Sigmoid colon (tissue), 6 donors: ENCODE measurements at regions not wholly inside any gene's neighbourhood (a gene's known extent, or its start where the extent isn't known, plus 50 kb on each side); places are given as distances from the start of the nearest gene placed in this dataset.
"Not testable (repeated sequence)": the region's sequence is repeated elsewhere in the genome, so short reads cannot be mapped to it uniquely, and the experiment has no call there.

Experiments
- DNase-seq: peaks from one replicate; pipeline ENCODE4 v3.0.0-alpha.2; 2019
- H3K27ac ChIP-seq, 4 donors: fragments of 200-600 bp; sonication (generic); one replicate each; pipeline ENCODE4 v1.5.1; 2016 to 2019; ENCODE audit warnings: mild to moderate bottlenecking in 1 of 4
- H3K27me3 ChIP-seq, 3 donors: fragments of 200-600 bp; sonication (generic); one replicate each; pipeline ENCODE4 v1.5.1; 2019; ENCODE audit warnings: mild to moderate bottlenecking in 1 of 3
- H3K36me3 ChIP-seq, 4 donors: fragments of 200-600 bp; sonication (generic); one replicate each; pipeline ENCODE4 v1.5.1; 2016 to 2019
- H3K4me1 ChIP-seq, 4 donors: fragments of 200-600 bp; sonication (generic); one replicate each; pipeline ENCODE4 v1.5.1; 2017 to 2019
- H3K4me3 ChIP-seq, 4 donors: fragments of 200-600 bp; sonication (generic); one replicate each; pipeline ENCODE4 v1.5.1; 2017 to 2019; ENCODE audit warnings: mild to moderate bottlenecking in 2 of 4, moderate library complexity in 1 of 4
- H3K9me3 ChIP-seq, 4 donors: fragments of 200-600 bp in 3 of 4; sonication (generic) in 3 of 4; one replicate each; pipeline versions ENCODE4 v1.5.1 to v1.6.1; 2013 to 2019
- CTCF ChIP-seq, 4 experiments: fragments of 450-650 bp in 3 of 4; fragments of 200-600 bp in 1 of 4; IDR thresholded peaks; one replicate each; pipeline ENCODE4 v1.5.1; 2016 to 2019; ENCODE audit warnings: antibody characterized with exemption in 4 of 4, mild to moderate bottlenecking in 3 of 4, moderate library complexity in 2 of 4
- EP300 ChIP-seq, 4 donors: sonication (generic); formaldehyde crosslinking; IDR thresholded peaks; one replicate each; pipeline ENCODE4 v1.6.1; 2017; ENCODE audit warnings: antibody characterized with exemption in 4 of 4
- POLR2A ChIP-seq, 2 donors: fragments of 450-650 bp; IDR thresholded peaks; one replicate each; pipeline ENCODE4 v1.6.1; 2016; ENCODE audit warnings: antibody characterized with exemption in 2 of 2, mild to moderate bottlenecking in 2 of 2, moderate library complexity in 2 of 2
- POLR2AphosphoS5 ChIP-seq, 4 donors: sonication (generic); formaldehyde crosslinking; IDR thresholded peaks; one replicate each; pipeline ENCODE4 v1.6.1; 2017; ENCODE audit warnings: antibody characterized with exemption in 4 of 4
- WGBS, 2 donors: extraction: QIAGEN DNeasy Blood & Tissue Kit; methylation state at CpG; one replicate each; pipeline ENCODE4 v1.1.7; 2013; 5-methylcytosine and 5-hydroxymethylcytosine counted together
- intact Hi-C: fragments of 100-400 bp; cut with DNase I; formaldehyde crosslinking; loops from one replicate; pipeline ENCODE4 v1.15.1; 2023
- donor health status: healthy with polysubstance abuse.
- donor health status: healthy.

- H3K9me3 ChIP-seq: peaks cover 0 to 4% (median 0%) of the 10 kb centered on the region in 4 donors
- no peaks in the 10 kb centered on the region for H3K27me3 ChIP-seq
- TF ChIP-seq POLR2AphosphoS5 (IDR thresholded peaks at IDR 0.05) (no peak), EP300 (IDR thresholded peaks at IDR 0.05) (no peak)
- H3K36me3 ChIP-seq: no peaks in the 10 kb centered on the region
- no peak overlapping the region for H3K4me3 ChIP-seq
- DNase-seq: no peak
- intact Hi-C loops: no loop called here
- 93 to 95% methylated on average over 21 of the region's 21 CpGs for WGBS, 2 donors
- H3K4me1 ChIP-seq: no peaks in the 10 kb centered on the region
- H3K27ac ChIP-seq: no peak overlapping the region
Measured at GRCh38 chr10:80814147-80814652, 276.5 kb downstream of the SH2D4B start.

GRCh38 chr10:80829151-80829550, 291.4 kb downstream of the SH2D4B start:
- DNase-seq: no peak
- Histone ChIP-seq H3K27me3 (no peaks in the 10 kb centered on the region), H3K4me1 (no peaks in the 10 kb centered on the region), H3K9me3 (peaks cover 0 to 2% (median 1%) of the 10 kb centered on the region in 4 donors), H3K4me3 (no peak overlapping the region), H3K27ac (no peak overlapping the region), H3K36me3 (no peaks in the 10 kb centered on the region)
- TF ChIP-seq POLR2A (IDR thresholded peaks at IDR 0.05): no peak
- no peak for TF ChIP-seq POLR2AphosphoS5 (IDR thresholded peaks at IDR 0.05)
- no peak for TF ChIP-seq EP300 (IDR thresholded peaks at IDR 0.05)
- TF ChIP-seq CTCF (IDR thresholded peaks at IDR 0.05): no peak
- intact Hi-C loops: no loop called here
- WGBS, 2 donors: 97 to 100% methylated on average over 1 of the region's 1 CpG

- Histone ChIP-seq H3K36me3 (no peaks in the 10 kb centered on the region), H3K9me3 (peaks cover 0 to 2% (median 1%) of the 10 kb centered on the region in 4 donors), H3K27me3 (no peaks in the 10 kb centered on the region), H3K4me3 (no peak overlapping the region), H3K27ac (no peak overlapping the region), H3K4me1 (no peaks in the 10 kb centered on the region)
- TF ChIP-seq POLR2A (IDR thresholded peaks at IDR 0.05) (no peak), EP300 (IDR thresholded peaks at IDR 0.05) (no peak), POLR2AphosphoS5 (IDR thresholded peaks at IDR 0.05) (no peak), CTCF (IDR thresholded peaks at IDR 0.05) (no peak)
- no peak for DNase-seq
- intact Hi-C loops: no loop called here
Measured at GRCh38 chr10:80829562-80829961, 291.9 kb downstream of the SH2D4B start.

- H3K36me3 ChIP-seq, DNase-seq, intact Hi-C loops, H3K27ac ChIP-seq, H3K9me3 ChIP-seq, H3K27me3 ChIP-seq, H3K4me1 ChIP-seq, H3K4me3 ChIP-seq: not testable (repeated sequence)
- no CpG with 5 or more reads among the region's 1 CpG for WGBS, 2 donors
Measured at GRCh38 chr10:80832693-80833092, 295.0 kb downstream of the SH2D4B start.

GRCh38 chr10:80855348-80855971, 317.8 kb downstream of the SH2D4B start:
- Histone ChIP-seq H3K27me3 (no peaks in the 10 kb centered on the region), H3K9me3 (no peaks in the 10 kb centered on the region), H3K27ac (no peak overlapping the region), H3K4me3 (no peak overlapping the region), H3K4me1 (no peaks in the 10 kb centered on the region), H3K36me3 (no peaks in the 10 kb centered on the region)
- WGBS, 2 donors: 43 to 48% methylated on average over 5 of the region's 5 CpGs
- intact Hi-C loops: no loop called here
- TF ChIP-seq CTCF (IDR thresholded peaks at IDR 0.05): no peak
- TF ChIP-seq POLR2AphosphoS5 (IDR thresholded peaks at IDR 0.05): no peak
- no peak for TF ChIP-seq POLR2A (IDR thresholded peaks at IDR 0.05)
- no peak for TF ChIP-seq EP300 (IDR thresholded peaks at IDR 0.05)
- no peak for DNase-seq

GRCh38 chr10:80856186-80856585, 318.5 kb downstream of the SH2D4B start:
- Histone ChIP-seq H3K27ac (no peak overlapping the region), H3K9me3 (no peaks in the 10 kb centered on the region), H3K4me3 (no peak overlapping the region), H3K4me1 (no peaks in the 10 kb centered on the region), H3K36me3 (no peaks in the 10 kb centered on the region), H3K27me3 (no peaks in the 10 kb centered on the region)
- TF ChIP-seq CTCF (IDR thresholded peaks at IDR 0.05) (no peak), POLR2A (IDR thresholded peaks at IDR 0.05) (no peak), POLR2AphosphoS5 (IDR thresholded peaks at IDR 0.05) (no peak), EP300 (IDR thresholded peaks at IDR 0.05) (no peak)
- no peak for DNase-seq
- 91 to 97% methylated on average over 2 of the region's 2 CpGs for WGBS, 2 donors
- intact Hi-C loops: no loop called here

GRCh38 chr10:80859279-80859678, 321.6 kb downstream of the SH2D4B start:
- not testable (repeated sequence) for DNase-seq
- WGBS, 2 donors: 93 to 94% methylated on average over 22 of the region's 22 CpGs

More at GRCh38 chr10:80859279-80859678, 321.6 kb downstream of the SH2D4B start:
- H3K27ac ChIP-seq, H3K9me3 ChIP-seq, H3K27me3 ChIP-seq, intact Hi-C loops, H3K4me1 ChIP-seq, H3K4me3 ChIP-seq, H3K36me3 ChIP-seq: not testable (repeated sequence)
